ENCODE measurements at regions not wholly inside any gene's neighbourhood (a gene's known extent, or its start where the extent isn't known, plus 50 kb on each side); places are given as distances from the start of the nearest gene placed in this dataset.

GRCh38 chr7:85593355-85593754 lies 406.5 kb upstream of the SEMA3D start:
- TF ChIP-seq CTCF (IDR thresholded peaks at IDR 0.05 in 4 of 5, conservative IDR thresholded peaks at IDR 0.05 in 1 of 5): no peak
- no peak for TF ChIP-seq POLR2A (IDR thresholded peaks at IDR 0.05)
